ENCODE measurements at regions not wholly inside any gene's neighbourhood (a gene's known extent, or its start where the extent isn't known, plus 50 kb on each side); places are given as distances from the start of the nearest gene placed in this dataset.

DNA sequence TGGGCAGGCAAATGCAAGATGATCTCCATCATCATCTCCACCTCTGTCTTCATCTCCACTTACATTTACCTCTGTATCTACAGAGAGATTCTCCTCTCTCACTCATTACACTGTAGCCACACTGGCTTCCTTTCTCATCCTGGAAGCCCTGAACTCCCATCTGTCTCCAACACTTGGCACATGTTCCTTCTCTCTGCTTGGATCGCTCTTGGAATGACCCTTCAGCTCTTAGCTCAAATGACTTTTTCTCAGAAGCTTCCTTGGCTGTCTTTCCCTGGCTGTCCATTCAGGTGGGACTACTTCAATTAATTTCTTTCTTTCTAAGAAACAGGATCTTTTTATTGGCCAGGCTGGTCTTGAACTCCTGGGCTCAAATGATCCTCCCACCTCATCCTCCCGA is 120.0 kb upstream of the KLF4 start:
- TF ChIP-seq, protein P1, sequence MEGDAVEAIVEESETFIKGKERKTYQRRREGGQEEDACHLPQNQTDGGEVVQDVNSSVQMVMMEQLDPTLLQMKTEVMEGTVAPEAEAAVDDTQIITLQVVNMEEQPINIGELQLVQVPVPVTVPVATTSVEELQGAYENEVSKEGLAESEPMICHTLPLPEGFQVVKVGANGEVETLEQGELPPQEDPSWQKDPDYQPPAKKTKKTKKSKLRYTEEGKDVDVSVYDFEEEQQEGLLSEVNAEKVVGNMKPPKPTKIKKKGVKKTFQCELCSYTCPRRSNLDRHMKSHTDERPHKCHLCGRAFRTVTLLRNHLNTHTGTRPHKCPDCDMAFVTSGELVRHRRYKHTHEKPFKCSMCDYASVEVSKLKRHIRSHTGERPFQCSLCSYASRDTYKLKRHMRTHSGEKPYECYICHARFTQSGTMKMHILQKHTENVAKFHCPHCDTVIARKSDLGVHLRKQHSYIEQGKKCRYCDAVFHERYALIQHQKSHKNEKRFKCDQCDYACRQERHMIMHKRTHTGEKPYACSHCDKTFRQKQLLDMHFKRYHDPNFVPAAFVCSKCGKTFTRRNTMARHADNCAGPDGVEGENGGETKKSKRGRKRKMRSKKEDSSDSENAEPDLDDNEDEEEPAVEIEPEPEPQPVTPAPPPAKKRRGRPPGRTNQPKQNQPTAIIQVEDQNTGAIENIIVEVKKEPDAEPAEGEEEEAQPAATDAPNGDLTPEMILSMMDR (IDR thresholded peaks at IDR 0.05), result no peak
- no peak for TF ChIP-seq ZFX (IDR thresholded peaks at IDR 0.05; ENCODE audit: borderline replicate concordance)
- H3K27ac ChIP-seq, result no peak overlapping the region

GRCh38 chr9:107606149-107606790 is 116.7 kb upstream of the KLF4 start:
- no peak for TF ChIP-seq ZFX (IDR thresholded peaks at IDR 0.05; ENCODE audit: borderline replicate concordance)
- TF ChIP-seq, protein P1 (IDR thresholded peaks at IDR 0.05), result no peak
- H3K27ac ChIP-seq, result no peak overlapping the region

DNA sequence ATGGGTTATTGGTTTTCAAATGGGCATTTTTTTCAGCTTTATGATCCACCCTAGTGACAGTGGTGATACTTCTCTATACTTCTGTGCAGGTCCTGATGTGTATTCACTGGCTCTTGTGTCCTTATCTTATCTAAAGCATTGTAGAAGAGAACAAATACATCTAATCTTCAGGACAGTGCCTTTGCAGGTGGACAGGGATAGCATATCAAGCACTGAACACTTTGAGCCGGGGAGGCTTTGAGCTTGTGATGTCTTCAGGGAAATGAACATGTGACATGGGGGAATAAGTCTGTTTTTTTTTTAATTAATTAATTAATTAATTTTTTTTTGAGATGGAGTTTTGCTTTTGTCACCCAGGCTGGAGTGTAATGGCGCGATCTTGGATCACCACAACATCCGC is 115.5 kb upstream of the KLF4 start:
- H3K27ac ChIP-seq, result no peak overlapping the region
- TF ChIP-seq, protein P1 (IDR thresholded peaks at IDR 0.05), result no peak
- TF ChIP-seq ZFX (IDR thresholded peaks at IDR 0.05; ENCODE audit: borderline replicate concordance), result no peak

DNA sequence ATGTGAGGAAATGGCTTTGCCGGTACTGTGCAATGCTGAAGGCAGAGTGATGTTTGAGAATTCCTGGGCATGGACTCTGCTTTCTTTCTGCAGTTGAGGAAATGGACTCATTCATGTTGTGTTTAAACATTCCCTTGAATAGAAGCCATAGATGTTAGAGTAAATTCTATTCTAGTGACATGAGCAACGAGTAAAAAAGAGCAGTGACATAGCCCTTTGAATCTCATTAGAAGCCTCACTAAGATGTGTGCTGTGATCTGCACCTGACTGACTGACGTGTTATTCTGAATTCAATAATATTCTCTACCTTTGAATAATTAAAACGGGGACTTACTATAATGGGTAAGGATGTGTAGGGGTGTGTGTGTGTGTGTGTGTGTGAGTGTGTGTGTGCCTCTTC is 113.7 kb upstream of the KLF4 start:
- H3K27ac ChIP-seq, result no peak overlapping the region
- no peak for TF ChIP-seq ZFX (IDR thresholded peaks at IDR 0.05; ENCODE audit: borderline replicate concordance)
- TF ChIP-seq, protein P1 (IDR thresholded peaks at IDR 0.05), result no peak

DNA sequence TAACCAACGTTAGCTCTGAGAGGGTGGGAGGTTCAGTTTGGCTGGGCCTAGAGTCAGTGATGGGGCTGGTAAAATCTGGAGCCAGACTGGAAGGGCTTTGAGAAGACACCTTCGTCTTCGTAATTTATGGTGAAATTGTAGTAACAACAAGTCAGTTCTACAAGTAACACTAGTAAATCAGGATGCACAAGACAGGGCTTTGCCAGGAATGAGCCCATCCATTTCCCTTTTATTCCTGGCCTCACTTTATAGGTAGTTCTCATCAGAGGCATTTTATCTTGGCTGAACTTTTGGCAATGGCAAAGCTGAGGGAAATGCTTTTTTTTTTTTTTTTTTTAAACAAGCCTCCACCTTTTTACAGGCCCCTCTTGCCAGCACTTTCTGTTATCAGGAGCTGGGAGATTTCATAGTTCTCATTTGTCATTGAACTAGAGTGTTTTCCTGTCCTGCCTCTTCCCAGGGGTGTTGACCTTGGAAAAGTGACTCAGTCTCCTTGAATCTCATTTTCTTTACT is 110.5 kb upstream of the KLF4 start:
- no peak for TF ChIP-seq ZFX (IDR thresholded peaks at IDR 0.05; ENCODE audit: borderline replicate concordance)
- TF ChIP-seq, protein P1 (IDR thresholded peaks at IDR 0.05), result no peak
- no peak overlapping the region for H3K27ac ChIP-seq

DNA sequence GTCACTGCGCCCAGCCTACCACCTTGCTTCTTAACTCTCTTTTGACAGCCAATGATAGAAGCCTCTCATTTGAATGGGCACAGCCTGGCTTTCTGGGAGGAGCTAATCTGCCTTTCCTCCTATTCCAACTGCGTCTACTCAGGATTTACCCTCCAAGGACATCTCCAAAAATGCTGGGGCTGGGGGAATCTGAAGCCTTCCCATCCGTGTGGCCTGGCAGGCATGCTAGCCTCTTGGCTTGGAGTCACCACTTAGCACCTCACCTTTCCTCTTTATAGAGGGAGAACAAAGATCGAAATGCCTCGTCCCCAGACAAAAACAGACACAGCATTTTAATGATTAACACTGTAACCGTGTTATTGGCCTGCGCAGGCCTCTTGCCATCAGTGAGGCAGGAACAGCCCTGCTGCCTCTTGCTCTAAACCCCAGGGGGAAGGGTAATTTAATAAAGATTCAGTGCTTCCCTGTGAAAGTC is 108.2 kb upstream of the KLF4 start:
- TF ChIP-seq, protein P1 (IDR thresholded peaks at IDR 0.05), result no peak
- TF ChIP-seq ZFX (IDR thresholded peaks at IDR 0.05; ENCODE audit: borderline replicate concordance), result no peak
- peak overlapping the region; percentile 83 for H3K27ac ChIP-seq

DNA sequence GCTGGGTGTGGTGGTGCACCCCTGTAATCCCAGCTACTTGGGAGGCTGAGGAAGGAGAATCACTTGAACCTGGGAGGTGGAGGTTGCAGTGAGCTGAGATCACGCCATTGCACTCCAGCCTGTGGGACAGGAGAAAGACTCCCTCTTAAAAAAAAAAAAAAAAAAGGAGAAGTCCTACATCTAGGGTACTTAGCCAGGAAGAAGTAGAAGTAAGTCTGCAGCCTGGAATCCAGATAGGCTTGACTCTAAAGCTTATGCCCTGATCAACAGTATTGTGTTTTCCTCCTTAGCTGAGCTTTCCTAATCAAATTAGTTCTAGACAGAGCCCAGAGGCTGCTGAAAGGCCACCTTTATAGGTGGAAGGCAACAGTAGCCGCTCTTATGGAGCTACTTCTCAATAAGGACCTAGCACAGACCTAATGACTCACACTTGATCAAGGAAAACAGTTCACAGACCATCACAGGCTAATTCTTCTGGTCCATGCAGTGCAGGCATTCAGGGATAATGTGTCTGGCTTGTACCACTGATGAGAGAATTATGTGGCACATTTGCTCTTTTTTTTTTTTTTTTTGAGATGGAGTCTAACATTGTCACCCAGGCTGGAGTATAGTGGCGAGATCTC is 105.5 kb upstream of the KLF4 start:
- TF ChIP-seq ZFX (IDR thresholded peaks at IDR 0.05; ENCODE audit: borderline replicate concordance), result no peak
- TF ChIP-seq, protein P1 (IDR thresholded peaks at IDR 0.05), result no peak

More for the DNA sequence above, 105.5 kb upstream of the KLF4 start:
- no peak overlapping the region for H3K27ac ChIP-seq

All from 22Rv1 (cell line).